RWPE2 (cell line): ENCODE measurements at regions not wholly inside any gene's neighbourhood (a gene's known extent, or its start where the extent isn't known, plus 50 kb on each side); places are given as distances from the start of the nearest gene placed in this dataset.

ENCODE experiments used
- ATAC-seq: fragments of 200-7000 bp; cut with Tn5 transposase; 3 replicates; pipeline ENCODE4 v1.9.1; 2021; ENCODE audit warnings: low read depth
- DNase-seq: peaks from one replicate; pipeline ENCODE4 v3.0.0-alpha.2; 2020; ENCODE audit warnings: low spot score
- H3K27ac ChIP-seq: fragments of 450-650 bp; 2 replicates; pipeline ENCODE4 v1.5.1; 2017; ENCODE audit warnings: mild to moderate bottlenecking; ENCODE audit not compliant: poor library complexity, severe bottlenecking
- H3K27me3 ChIP-seq: fragments of 250-450 bp; sonication (Bioruptor Pico); 2 replicates; pipeline ENCODE4 v1.5.1; 2021; ENCODE audit warnings: mild to moderate bottlenecking, moderate library complexity; ENCODE audit not compliant: insufficient read depth, poor library complexity, severe bottlenecking
- H3K36me3 ChIP-seq: fragments of 250-450 bp; sonication (Bioruptor Pico); 2 replicates; pipeline ENCODE4 v1.5.1; 2020; ENCODE audit warnings: low read depth, mild to moderate bottlenecking, moderate library complexity
- H3K4me1 ChIP-seq: fragments of 250-450 bp; sonication (Bioruptor Pico); 2 replicates; pipeline ENCODE4 v1.5.1; 2021; ENCODE audit warnings: mild to moderate bottlenecking, moderate library complexity; ENCODE audit not compliant: insufficient read depth, poor library complexity, severe bottlenecking
- H3K4me3 ChIP-seq: fragments of 250-450 bp; sonication (Bioruptor Pico); 2 replicates; pipeline ENCODE4 v1.5.1; 2021; ENCODE audit warnings: mild to moderate bottlenecking, moderate library complexity; ENCODE audit not compliant: severe bottlenecking
- H3K9me3 ChIP-seq: fragments of 250-450 bp; sonication (Bioruptor Pico); 2 replicates; pipeline ENCODE4 v1.5.1; 2021; ENCODE audit warnings: mild to moderate bottlenecking, moderate library complexity; ENCODE audit not compliant: severe bottlenecking
- TF ChIP-seq, protein P1 (sequence below): fragments of 450-650 bp; IDR thresholded peaks from one replicate; pipeline ENCODE4 v1.5.1; 2017; ENCODE audit warnings: mild to moderate bottlenecking, moderate library complexity; ENCODE audit not compliant: poor library complexity, severe bottlenecking

DNA sequence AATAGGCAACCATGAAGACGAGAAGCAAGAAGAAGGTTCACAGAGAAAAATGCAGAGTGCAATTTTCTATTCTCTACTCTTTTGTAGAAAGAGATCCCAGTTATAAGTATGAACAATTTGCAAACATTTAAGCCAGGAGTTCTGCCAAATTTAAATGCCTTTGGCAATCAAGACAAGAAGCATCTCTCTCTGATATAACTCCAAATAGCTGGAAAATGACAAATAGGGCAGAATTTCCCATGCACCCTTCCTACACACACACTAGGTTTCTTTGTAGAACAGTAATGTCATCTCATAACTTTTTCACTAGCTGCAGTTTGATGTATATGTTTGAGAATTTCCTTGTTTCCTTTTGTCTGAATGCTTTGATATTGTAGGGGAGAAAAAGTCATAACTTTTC lies 333.5 kb upstream of the AZI2 start:
- Histone ChIP-seq H3K27ac (no peak overlapping the region), H3K4me3 (no peak overlapping the region), H3K9me3 (no peaks in the 10 kb centered on the region), H3K36me3 (no peaks in the 10 kb centered on the region), H3K4me1 (no peaks in the 10 kb centered on the region), H3K27me3 (no peaks in the 10 kb centered on the region)
- ATAC-seq = no peak
- TF ChIP-seq, protein P1, sequence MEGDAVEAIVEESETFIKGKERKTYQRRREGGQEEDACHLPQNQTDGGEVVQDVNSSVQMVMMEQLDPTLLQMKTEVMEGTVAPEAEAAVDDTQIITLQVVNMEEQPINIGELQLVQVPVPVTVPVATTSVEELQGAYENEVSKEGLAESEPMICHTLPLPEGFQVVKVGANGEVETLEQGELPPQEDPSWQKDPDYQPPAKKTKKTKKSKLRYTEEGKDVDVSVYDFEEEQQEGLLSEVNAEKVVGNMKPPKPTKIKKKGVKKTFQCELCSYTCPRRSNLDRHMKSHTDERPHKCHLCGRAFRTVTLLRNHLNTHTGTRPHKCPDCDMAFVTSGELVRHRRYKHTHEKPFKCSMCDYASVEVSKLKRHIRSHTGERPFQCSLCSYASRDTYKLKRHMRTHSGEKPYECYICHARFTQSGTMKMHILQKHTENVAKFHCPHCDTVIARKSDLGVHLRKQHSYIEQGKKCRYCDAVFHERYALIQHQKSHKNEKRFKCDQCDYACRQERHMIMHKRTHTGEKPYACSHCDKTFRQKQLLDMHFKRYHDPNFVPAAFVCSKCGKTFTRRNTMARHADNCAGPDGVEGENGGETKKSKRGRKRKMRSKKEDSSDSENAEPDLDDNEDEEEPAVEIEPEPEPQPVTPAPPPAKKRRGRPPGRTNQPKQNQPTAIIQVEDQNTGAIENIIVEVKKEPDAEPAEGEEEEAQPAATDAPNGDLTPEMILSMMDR = no peak
- no peak for DNase-seq

DNA sequence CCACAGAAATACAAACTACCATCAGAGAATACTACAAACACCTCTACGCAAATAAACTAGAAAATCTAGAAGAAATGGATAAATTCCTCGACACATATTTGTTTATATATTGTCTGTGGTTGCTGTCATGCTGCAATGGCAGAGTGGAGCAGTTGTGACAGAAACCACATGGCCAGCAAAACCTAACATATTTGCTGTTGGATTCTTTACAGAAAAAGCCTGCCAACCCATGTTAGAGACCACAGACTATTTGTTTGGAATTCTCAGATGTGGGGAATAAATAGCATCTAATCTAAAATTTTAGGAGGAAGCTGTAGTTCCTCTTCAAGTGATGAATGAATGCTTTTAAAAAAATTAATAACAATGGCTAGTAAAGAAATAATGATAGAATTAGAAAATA lies 341.6 kb upstream of the AZI2 start:
- no peak overlapping the region for H3K27ac ChIP-seq
- TF ChIP-seq, protein P1 = no peak
- no peaks in the 10 kb centered on the region for H3K4me1 ChIP-seq
- no peaks in the 10 kb centered on the region for H3K27me3 ChIP-seq
- H3K9me3 ChIP-seq = no peaks in the 10 kb centered on the region
- DNase-seq (no peak), ATAC-seq (no peak)
- no peak overlapping the region for H3K4me3 ChIP-seq
- H3K36me3 ChIP-seq = no peaks in the 10 kb centered on the region

DNA sequence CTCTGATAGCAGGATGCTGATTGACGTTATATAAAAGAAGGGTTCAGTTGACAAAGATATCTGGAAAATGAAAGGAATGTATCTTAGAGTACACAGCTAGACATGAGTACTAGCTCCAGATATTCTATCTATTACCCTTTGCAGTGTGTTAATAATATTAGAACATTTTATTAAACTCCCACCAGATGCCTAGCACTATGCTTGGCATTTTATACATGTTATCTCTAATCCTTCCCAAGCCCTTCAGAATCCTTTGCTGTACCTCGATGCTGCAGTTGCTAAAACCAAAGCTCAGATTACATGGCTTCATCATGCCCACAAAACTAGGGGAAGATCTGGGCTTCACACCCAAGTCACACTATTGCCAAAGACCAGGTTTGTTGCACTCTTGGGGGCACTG lies 350.1 kb upstream of the AZI2 start:
- DNase-seq (no peak), ATAC-seq (no peak)
- Histone ChIP-seq H3K27me3 (no peaks in the 10 kb centered on the region), H3K4me3 (no peak overlapping the region), H3K4me1 (no peaks in the 10 kb centered on the region), H3K27ac (no peak overlapping the region), H3K9me3 (no peaks in the 10 kb centered on the region), H3K36me3 (no peaks in the 10 kb centered on the region)
- TF ChIP-seq, protein P1 = no peak

DNA sequence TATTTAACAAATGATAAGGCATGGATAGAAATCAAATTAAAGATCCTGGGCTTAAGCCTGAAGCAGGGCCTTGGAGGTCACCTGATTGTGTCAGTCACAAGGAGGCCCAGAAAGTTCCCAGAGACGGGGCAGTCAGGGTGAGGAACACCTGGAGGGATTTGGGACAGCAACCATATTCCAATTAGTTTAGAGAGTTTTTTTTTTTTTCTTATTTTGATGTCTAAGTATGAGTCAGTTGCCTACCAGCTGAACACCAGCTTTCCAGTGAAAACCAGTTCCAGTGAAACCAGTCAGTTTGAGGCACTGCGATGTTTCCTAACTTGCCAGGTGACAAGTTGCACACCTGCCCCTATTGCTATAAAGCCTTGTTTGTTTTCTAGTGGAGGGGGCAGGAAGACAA lies 350.7 kb upstream of the AZI2 start:
- no peaks in the 10 kb centered on the region for H3K36me3 ChIP-seq
- H3K27me3 ChIP-seq = no peaks in the 10 kb centered on the region
- no peak overlapping the region for H3K27ac ChIP-seq
- TF ChIP-seq, protein P1 = no peak
- no peak for DNase-seq
- no peak overlapping the region for H3K4me3 ChIP-seq
- H3K4me1 ChIP-seq = no peaks in the 10 kb centered on the region
- H3K9me3 ChIP-seq = no peaks in the 10 kb centered on the region
- ATAC-seq = peak; percentile 60; the same call in 2 of the 3 replicates

DNA sequence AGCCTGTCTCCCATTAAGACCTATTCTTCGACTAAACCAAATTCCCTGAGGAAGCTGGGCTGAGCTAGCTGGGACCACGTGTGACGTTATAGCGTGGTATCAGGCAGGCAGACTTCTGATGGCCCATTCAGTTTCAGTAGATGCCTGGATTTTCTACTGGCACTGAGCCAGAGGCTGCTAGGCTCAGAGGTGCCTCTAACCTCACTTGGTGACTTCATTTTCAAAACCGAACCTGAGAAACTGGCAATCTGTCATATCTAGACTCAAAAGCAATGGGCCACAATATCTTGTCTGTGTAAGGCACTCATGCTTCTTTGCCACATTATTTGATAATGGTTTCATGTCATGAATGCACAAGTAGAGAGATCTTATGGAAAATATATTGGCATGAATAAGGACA lies 352.1 kb upstream of the AZI2 start:
- TF ChIP-seq, protein P1 = no peak
- H3K4me1 ChIP-seq = no peaks in the 10 kb centered on the region
- no peak for ATAC-seq
- H3K9me3 ChIP-seq = no peaks in the 10 kb centered on the region
- no peak overlapping the region for H3K4me3 ChIP-seq
- no peaks in the 10 kb centered on the region for H3K36me3 ChIP-seq
- no peaks in the 10 kb centered on the region for H3K27me3 ChIP-seq
- no peak for DNase-seq
- H3K27ac ChIP-seq = no peak overlapping the region
